Endodermal cell (in vitro differentiated cells): ENCODE measurements at regions not wholly inside any gene's neighbourhood (a gene's known extent, or its start where the extent isn't known, plus 50 kb on each side); places are given as distances from the start of the nearest gene placed in this dataset.

Experiments used
- DNase-seq: peaks from one replicate; pipeline ENCODE4 v3.0.0-alpha.2; 2017
- H3K27ac ChIP-seq: 2 replicates; pipeline ENCODE4 v1.5.1; 2013; ENCODE audit warnings: mild to moderate bottlenecking, low read depth, low read length, moderate library complexity
- H3K27me3 ChIP-seq: 2 replicates; pipeline ENCODE4 v1.6.1; 2013; ENCODE audit warnings: mild to moderate bottlenecking, low read length, moderate library complexity; ENCODE audit not compliant: insufficient read depth, control insufficient read depth, poor library complexity, severe bottlenecking
- H3K36me3 ChIP-seq: 2 replicates; pipeline ENCODE4 v1.7.0; 2013; ENCODE audit warnings: mild to moderate bottlenecking, low read length, moderate library complexity; ENCODE audit not compliant: control insufficient read depth, insufficient read depth
- H3K4me1 ChIP-seq: one replicate; pipeline ENCODE4 v1.7.0; 2013; ENCODE audit warnings: low read length; ENCODE audit not compliant: control insufficient read depth, insufficient read depth
- H3K4me3 ChIP-seq: 2 replicates; pipeline ENCODE4 v1.5.1; 2013; ENCODE audit warnings: mild to moderate bottlenecking, low read length, moderate library complexity
- H3K9ac ChIP-seq: 2 replicates; pipeline ENCODE4 v1.6.1; 2013; ENCODE audit warnings: mild to moderate bottlenecking, low read length, moderate library complexity; ENCODE audit not compliant: poor library complexity, severe bottlenecking; ENCODE audit errors: extremely low read depth
- H3K9me3 ChIP-seq: 2 replicates; pipeline ENCODE4 v1.6.1; 2013; ENCODE audit warnings: mild to moderate bottlenecking, low read length, moderate library complexity; ENCODE audit not compliant: control insufficient read depth
- H3K27ac Mint-ChIP-seq: 2 replicates; pipeline ENCODE4 v1.8.0; 2020; ENCODE audit warnings: mixed read lengths
- H3K27me3 Mint-ChIP-seq: 2 replicates; pipeline ENCODE4 v1.8.0; 2021; ENCODE audit warnings: mild to moderate bottlenecking, mixed read lengths; ENCODE audit not compliant: insufficient read depth
- H3K36me3 Mint-ChIP-seq: 2 replicates; pipeline ENCODE4 v1.8.0; 2020; ENCODE audit warnings: low read depth, mixed read lengths
- H3K4me1 Mint-ChIP-seq: 2 replicates; pipeline ENCODE4 v1.8.0; 2020; ENCODE audit warnings: mixed read lengths
- H3K4me3 Mint-ChIP-seq: 2 replicates; pipeline ENCODE4 v1.8.0; 2020; ENCODE audit warnings: mild to moderate bottlenecking, moderate library complexity, mixed read lengths
- H3K9me3 Mint-ChIP-seq: 2 replicates; pipeline ENCODE4 v1.8.0; 2020; ENCODE audit warnings: mild to moderate bottlenecking, mixed read lengths
- CTCF ChIP-seq: fragments of 200-600 bp; sonication (generic); conservative IDR thresholded peaks from 2 replicates; pipeline ENCODE4 v1.5.0; 2021; ENCODE audit warnings: antibody characterized with exemption, mild to moderate bottlenecking
- WGBS, 2 experiments: methylation state at CpG; one replicate each; pipeline versions ENCODE4 v1.1.5 to v1.1.7; 2013; ENCODE audit warnings: missing lambda C conversion rate in 2 of 2, mixed read lengths in 1 of 2; ENCODE audit not compliant: insufficient coverage in 1 of 2, insufficient read length in 1 of 2; 5-methylcytosine and 5-hydroxymethylcytosine counted together

- DNase-seq, result no peak
- Mint-ChIP-seq H3K4me1 (peaks cover 21% of the 10 kb centered on the region), H3K9me3 (peaks cover 14% of the 10 kb centered on the region), H3K27ac (no peak overlapping the region), H3K4me3 (no peak overlapping the region), H3K27me3 (peaks cover 100% of the 10 kb centered on the region), H3K36me3 (no peaks in the 10 kb centered on the region)
- Histone ChIP-seq H3K27me3 (peaks cover 99% of the 10 kb centered on the region), H3K9ac (no peak overlapping the region), H3K36me3 (no peaks in the 10 kb centered on the region), H3K4me3 (no peak overlapping the region), H3K27ac (no peak overlapping the region), H3K4me1 (peaks cover 4% of the 10 kb centered on the region), H3K9me3 (peaks cover 13% of the 10 kb centered on the region)
- TF ChIP-seq CTCF, result no peak
- WGBS, 2 experiments, result 80 to 87% methylated on average over 1 of the region's 1 CpG
Observed at GRCh38 chr15:88398011-88398410, 69.2 kb downstream of the MRPL46 start.

GRCh38 chr15:88397506-88397905, 69.7 kb downstream of the MRPL46 start:
- peaks cover 99% of the 10 kb centered on the region for H3K27me3 ChIP-seq
- H3K4me1 Mint-ChIP-seq, result peaks cover 18% of the 10 kb centered on the region
- H3K27ac ChIP-seq, result no peak overlapping the region
- H3K9me3 Mint-ChIP-seq, result peaks cover 14% of the 10 kb centered on the region
- H3K36me3 ChIP-seq, result no peaks in the 10 kb centered on the region
- peaks cover 100% of the 10 kb centered on the region for H3K27me3 Mint-ChIP-seq
- no peak overlapping the region for H3K4me3 Mint-ChIP-seq
- H3K4me1 ChIP-seq, result peaks cover 4% of the 10 kb centered on the region
- H3K27ac Mint-ChIP-seq, result no peak overlapping the region
- H3K36me3 Mint-ChIP-seq, result no peaks in the 10 kb centered on the region
- WGBS, 2 experiments, result 88 to 90% methylated on average over 3 to 6 of the region's 6 CpGs
- DNase-seq, result no peak
- no peak overlapping the region for H3K4me3 ChIP-seq
- no peak overlapping the region for H3K9ac ChIP-seq
- peaks cover 13% of the 10 kb centered on the region for H3K9me3 ChIP-seq
- TF ChIP-seq CTCF, result no peak

- Histone ChIP-seq H3K9ac (no peak overlapping the region), H3K36me3 (no peaks in the 10 kb centered on the region), H3K4me3 (no peak overlapping the region), H3K27ac (peak overlapping the region; percentile 40), H3K4me1 (no peaks in the 10 kb centered on the region), H3K9me3 (peaks cover 13% of the 10 kb centered on the region), H3K27me3 (peaks cover 99% of the 10 kb centered on the region)
- no peak for DNase-seq
- peaks cover 100% of the 10 kb centered on the region for H3K27me3 Mint-ChIP-seq
- peaks cover 6% of the 10 kb centered on the region for H3K4me1 Mint-ChIP-seq
- no peak overlapping the region for H3K27ac Mint-ChIP-seq
- no peak for TF ChIP-seq CTCF
- peaks cover 15% of the 10 kb centered on the region for H3K9me3 Mint-ChIP-seq
- no peaks in the 10 kb centered on the region for H3K36me3 Mint-ChIP-seq
- WGBS, 2 experiments, result 0 to 85% methylated on average over 1 to 6 of the region's 6 CpGs
- H3K4me3 Mint-ChIP-seq, result no peak overlapping the region
Observed at GRCh38 chr15:88395872-88396781, 71.1 kb downstream of the MRPL46 start.
